ENCODE measurements at regions not wholly inside any gene's neighbourhood (a gene's known extent, or its start where the extent isn't known, plus 50 kb on each side); places are given as distances from the start of the nearest gene placed in this dataset.

DNA sequence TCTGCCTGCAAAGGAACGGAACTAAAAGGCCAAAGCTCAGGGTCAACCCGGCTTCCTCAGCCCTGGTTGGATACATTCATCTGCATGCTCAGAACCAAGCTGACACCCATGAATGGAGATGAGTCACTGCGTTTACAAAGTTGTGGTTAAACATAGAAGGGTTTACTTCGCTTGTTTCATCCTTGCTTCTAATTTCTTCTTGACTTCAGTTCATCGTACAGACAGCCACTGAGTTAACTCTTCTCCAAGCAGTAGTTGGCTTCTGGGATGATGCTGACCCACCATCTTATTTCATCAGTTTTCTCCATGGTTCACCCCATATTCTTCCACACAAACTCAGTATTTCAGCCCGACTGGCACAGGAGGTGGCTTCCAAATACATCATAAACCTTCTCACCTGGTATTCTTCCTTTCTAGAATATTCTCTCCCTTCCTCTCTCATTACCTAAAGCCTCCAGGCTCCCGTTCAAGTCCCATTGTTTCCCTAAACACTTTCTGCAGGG, 166.3 kb upstream of the RNF32 start (continued):
- peak; percentile 64; the same call in 1 of the 2 replicates for TF ChIP-seq ZNF792 (CRISPR knock-in tag; IDR thresholded peaks at IDR 0.05)
- TF ChIP-seq MIER3 (CRISPR knock-in tag; IDR thresholded peaks at IDR 0.05; ENCODE audit: borderline replicate concordance) = peak; percentile 46; the same call in 1 of the 2 replicates
- TF ChIP-seq, protein P1, sequence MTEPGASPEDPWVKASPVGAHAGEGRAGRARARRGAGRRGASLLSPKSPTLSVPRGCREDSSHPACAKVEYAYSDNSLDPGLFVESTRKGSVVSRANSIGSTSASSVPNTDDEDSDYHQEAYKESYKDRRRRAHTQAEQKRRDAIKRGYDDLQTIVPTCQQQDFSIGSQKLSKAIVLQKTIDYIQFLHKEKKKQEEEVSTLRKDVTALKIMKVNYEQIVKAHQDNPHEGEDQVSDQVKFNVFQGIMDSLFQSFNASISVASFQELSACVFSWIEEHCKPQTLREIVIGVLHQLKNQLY (CRISPR knock-in tag; IDR thresholded peaks at IDR 0.05) = 0 out of 2 replicates have a peak, but pooled peaks have one; percentile 55
- TF ChIP-seq, protein P2, sequence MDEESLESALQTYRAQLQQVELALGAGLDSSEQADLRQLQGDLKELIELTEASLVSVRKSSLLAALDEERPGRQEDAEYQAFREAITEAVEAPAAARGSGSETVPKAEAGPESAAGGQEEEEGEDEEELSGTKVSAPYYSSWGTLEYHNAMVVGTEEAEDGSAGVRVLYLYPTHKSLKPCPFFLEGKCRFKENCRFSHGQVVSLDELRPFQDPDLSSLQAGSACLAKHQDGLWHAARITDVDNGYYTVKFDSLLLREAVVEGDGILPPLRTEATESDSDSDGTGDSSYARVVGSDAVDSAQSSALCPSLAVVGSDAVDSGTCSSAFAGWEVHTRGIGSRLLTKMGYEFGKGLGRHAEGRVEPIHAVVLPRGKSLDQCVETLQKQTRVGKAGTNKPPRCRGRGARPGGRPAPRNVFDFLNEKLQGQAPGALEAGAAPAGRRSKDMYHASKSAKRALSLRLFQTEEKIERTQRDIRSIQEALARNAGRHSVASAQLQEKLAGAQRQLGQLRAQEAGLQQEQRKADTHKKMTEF (CRISPR knock-in tag; IDR thresholded peaks at IDR 0.05) = peak; percentile 42; the same call in 1 of the 2 replicates
- TF ChIP-seq RARA (CRISPR knock-in tag; IDR thresholded peaks at IDR 0.05) = peak; percentile 82
- TF ChIP-seq ASH2L (IDR thresholded peaks at IDR 0.05; ENCODE audit: insufficient read length, low read depth, low read length) = peak; percentile 24
- TF ChIP-seq NFIC (IDR thresholded peaks at IDR 0.05; ENCODE audit: low read length) = peak; percentile 35; the same call in 1 of the 2 replicates
- TF ChIP-seq, protein P3, sequence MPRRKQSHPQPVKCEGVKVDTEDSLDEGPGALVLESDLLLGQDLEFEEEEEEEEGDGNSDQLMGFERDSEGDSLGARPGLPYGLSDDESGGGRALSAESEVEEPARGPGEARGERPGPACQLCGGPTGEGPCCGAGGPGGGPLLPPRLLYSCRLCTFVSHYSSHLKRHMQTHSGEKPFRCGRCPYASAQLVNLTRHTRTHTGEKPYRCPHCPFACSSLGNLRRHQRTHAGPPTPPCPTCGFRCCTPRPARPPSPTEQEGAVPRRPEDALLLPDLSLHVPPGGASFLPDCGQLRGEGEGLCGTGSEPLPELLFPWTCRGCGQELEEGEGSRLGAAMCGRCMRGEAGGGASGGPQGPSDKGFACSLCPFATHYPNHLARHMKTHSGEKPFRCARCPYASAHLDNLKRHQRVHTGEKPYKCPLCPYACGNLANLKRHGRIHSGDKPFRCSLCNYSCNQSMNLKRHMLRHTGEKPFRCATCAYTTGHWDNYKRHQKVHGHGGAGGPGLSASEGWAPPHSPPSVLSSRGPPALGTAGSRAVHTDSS (CRISPR knock-in tag; conservative IDR thresholded peaks at IDR 0.05) = no peak
- TF ChIP-seq CREM (IDR thresholded peaks at IDR 0.05) = peak; percentile 31; the same call in 1 of the 2 replicates
- no peak for TF ChIP-seq CREM (CRISPR knock-in tag; IDR thresholded peaks at IDR 0.05)
- TF ChIP-seq, protein P4, sequence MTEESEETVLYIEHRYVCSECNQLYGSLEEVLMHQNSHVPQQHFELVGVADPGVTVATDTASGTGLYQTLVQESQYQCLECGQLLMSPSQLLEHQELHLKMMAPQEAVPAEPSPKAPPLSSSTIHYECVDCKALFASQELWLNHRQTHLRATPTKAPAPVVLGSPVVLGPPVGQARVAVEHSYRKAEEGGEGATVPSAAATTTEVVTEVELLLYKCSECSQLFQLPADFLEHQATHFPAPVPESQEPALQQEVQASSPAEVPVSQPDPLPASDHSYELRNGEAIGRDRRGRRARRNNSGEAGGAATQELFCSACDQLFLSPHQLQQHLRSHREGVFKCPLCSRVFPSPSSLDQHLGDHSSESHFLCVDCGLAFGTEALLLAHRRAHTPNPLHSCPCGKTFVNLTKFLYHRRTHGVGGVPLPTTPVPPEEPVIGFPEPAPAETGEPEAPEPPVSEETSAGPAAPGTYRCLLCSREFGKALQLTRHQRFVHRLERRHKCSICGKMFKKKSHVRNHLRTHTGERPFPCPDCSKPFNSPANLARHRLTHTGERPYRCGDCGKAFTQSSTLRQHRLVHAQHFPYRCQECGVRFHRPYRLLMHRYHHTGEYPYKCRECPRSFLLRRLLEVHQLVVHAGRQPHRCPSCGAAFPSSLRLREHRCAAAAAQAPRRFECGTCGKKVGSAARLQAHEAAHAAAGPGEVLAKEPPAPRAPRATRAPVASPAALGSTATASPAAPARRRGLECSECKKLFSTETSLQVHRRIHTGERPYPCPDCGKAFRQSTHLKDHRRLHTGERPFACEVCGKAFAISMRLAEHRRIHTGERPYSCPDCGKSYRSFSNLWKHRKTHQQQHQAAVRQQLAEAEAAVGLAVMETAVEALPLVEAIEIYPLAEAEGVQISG (CRISPR knock-in tag; IDR thresholded peaks at IDR 0.05) = 0 out of 2 replicates have a peak, but pooled peaks have one; percentile 12
- TF ChIP-seq EP300 (IDR thresholded peaks at IDR 0.05; ENCODE audit: low read depth in 2 of 2, low read length in 2 of 2) = peak in 1 of 2 experiments; percentile 62; a peak in 2 of 4 replicates
- TF ChIP-seq EP300 (CRISPR knock-in tag; IDR thresholded peaks at IDR 0.05; ENCODE audit: borderline replicate concordance) = peak; percentile 57; the same call in 1 of the 2 replicates

All from HepG2 (cell line).